GM12874 (cell line): ENCODE measurements at regions not wholly inside any gene's neighbourhood (a gene's known extent, or its start where the extent isn't known, plus 50 kb on each side); places are given as distances from the start of the nearest gene placed in this dataset.

Experiments
- TF ChIP-seq, protein P1 (sequence below): IDR thresholded peaks from 2 replicates; pipeline ENCODE4 v1.5.1; 2011; ENCODE audit warnings: low read depth, mild to moderate bottlenecking, control low read depth, low read length, moderate library complexity; ENCODE audit not compliant: insufficient read depth

GRCh38 chr13:22412452-22412851 is 741.6 kb downstream of the FGF9 start:
- TF ChIP-seq, protein P1, sequence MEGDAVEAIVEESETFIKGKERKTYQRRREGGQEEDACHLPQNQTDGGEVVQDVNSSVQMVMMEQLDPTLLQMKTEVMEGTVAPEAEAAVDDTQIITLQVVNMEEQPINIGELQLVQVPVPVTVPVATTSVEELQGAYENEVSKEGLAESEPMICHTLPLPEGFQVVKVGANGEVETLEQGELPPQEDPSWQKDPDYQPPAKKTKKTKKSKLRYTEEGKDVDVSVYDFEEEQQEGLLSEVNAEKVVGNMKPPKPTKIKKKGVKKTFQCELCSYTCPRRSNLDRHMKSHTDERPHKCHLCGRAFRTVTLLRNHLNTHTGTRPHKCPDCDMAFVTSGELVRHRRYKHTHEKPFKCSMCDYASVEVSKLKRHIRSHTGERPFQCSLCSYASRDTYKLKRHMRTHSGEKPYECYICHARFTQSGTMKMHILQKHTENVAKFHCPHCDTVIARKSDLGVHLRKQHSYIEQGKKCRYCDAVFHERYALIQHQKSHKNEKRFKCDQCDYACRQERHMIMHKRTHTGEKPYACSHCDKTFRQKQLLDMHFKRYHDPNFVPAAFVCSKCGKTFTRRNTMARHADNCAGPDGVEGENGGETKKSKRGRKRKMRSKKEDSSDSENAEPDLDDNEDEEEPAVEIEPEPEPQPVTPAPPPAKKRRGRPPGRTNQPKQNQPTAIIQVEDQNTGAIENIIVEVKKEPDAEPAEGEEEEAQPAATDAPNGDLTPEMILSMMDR = no peak

GRCh38 chr13:22422023-22422422 is 751.1 kb downstream of the FGF9 start:
- TF ChIP-seq, protein P1 = no peak

- TF ChIP-seq, protein P1 = no peak
Measured at GRCh38 chr13:22422712-22423111, 751.8 kb downstream of the FGF9 start.

GRCh38 chr13:22423261-22423660 is 752.4 kb downstream of the FGF9 start:
- TF ChIP-seq, protein P1 = no peak

DNA sequence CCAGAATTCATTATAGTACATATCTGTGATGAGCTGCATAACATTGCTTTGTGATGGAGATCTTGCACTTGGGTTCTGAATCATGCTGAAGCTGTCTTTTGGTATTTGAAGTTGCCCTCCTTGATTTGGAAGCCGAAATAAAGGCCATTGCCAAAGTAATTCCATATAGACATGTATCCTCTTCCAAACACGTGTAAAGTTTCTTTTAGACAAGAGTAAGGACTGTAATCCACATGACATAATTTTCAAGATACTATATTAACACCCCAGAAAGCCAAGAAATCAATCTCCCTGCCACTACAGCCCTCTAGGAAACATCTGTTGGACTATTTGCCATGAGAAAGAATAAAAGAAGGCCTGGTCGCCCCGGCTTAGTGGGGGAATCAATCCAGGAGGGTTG is 754.2 kb downstream of the FGF9 start:
- TF ChIP-seq, protein P1 = no peak

DNA sequence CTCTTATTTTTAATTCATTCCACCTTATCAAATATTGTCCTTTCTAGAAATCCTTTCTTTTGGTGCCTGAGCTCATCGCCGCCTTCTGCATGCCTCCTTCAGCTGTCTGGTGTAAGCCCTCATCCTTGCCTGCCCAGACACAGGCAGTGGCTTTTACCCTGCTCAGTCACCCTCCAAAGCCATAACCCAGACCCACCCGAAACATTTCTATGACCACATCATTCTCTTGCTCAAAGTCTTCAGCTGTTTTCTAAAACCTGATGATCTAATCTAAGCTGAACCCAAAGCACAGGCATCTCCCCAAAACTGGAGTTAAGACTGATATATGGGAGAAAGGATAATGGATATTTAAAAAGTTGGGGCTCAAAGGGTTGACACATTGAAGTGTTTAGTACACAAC is 753.7 kb upstream of the SGCG start:
- TF ChIP-seq, protein P1 = no peak

GRCh38 chr13:22427783-22428182 is 753.0 kb upstream of the SGCG start:
- TF ChIP-seq, protein P1 = no peak
